T-helper 2 cell (primary cell): ENCODE measurements at regions not wholly inside any gene's neighbourhood (a gene's known extent, or its start where the extent isn't known, plus 50 kb on each side); places are given as distances from the start of the nearest gene placed in this dataset.
"Not testable (repeated sequence)": the region's sequence is repeated elsewhere in the genome, so short reads cannot be mapped to it uniquely, and the experiment has no call there.

Experiments
- DNase-seq, 5 experiments: peaks; one replicate each; pipeline versions ENCODE4 v3.0.0 to v3.0.0-alpha.2; 2012 to 2022

DNA sequence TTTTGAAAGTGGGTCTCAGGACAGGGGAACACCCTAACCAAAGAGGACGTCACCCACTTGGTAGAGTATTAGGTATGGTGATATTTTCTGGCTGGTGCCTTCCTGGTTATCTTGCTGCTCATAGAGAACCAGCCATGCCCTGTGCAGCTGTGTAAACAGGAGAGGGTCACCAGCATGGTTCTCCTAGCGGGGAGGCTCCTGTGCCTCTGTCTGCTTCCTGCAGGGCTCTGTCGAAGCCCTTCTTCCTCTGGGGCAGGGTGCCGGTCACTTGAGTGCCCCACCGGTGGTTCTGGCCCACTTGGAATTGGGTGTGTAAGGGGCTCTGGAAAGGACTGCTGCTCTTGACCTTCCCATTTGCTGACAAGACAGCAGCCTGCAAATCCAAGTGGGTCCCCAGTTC is 80.5 kb upstream of the KCNK12 start:
- DNase-seq: no peak

DNA sequence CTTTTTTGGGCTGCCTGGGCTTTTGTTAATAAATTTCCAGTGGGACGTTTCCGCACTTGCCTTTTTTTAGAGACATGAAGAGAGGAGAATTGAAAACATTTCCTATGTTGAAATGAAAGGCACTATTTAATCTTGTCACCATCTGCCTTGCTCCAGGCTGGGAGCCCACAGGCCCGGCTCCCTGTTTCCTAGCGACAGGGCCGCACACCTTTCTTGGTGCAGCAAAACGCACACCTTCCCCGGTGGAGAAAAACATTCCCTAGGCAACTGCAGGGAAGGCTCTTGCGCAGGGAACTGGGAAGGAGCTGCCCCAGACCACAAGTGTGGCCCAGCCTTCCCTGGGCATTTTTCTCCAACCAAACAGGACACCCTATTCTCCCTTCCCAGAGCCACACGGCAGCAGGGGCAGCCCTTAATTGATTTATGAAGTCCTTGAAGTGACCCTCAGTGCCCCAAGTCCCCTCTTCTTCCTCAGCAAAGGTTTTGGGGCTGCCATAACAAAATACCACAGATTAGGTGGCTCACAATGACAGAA is 79.3 kb upstream of the KCNK12 start:
- no peak for DNase-seq

DNA sequence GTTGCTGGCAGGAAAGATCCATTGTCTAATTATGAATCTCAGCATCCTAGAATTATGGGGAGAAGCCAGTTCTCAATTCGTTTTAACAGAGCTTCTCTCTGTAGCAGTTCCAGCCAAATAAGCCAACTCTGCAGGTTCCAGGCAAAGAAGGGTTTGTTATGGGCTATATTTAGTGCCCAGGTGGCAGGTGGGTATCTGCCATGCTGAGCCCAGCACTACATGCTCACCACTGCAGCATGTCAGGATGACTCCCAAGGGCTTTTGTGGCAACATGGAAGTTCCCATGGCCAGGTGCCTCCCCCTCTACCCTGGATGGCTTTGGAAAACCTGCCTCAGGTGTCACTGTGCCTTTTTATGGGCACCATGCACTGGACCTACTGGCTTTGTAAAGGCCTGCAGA is 74.5 kb upstream of the KCNK12 start:
- no peak for DNase-seq

DNA sequence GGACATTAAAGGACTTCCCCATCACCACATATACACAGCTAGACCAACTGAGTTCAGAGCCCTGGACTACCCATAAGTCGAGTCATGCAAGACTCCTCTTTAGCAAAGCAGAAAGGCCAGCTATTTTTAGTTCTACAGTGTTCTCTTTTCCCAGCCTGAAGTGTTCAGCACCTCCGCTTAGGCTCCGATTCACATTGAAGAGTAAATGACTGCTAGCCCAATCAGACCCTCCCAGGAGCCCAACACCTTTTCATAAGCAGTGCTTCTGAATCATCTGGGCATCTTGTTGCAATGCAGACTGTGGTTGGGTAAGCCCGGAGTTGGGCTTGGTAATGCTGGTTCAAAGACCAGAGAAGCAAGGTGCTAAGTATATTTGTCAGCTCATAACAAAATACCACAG is 73.6 kb upstream of the KCNK12 start:
- DNase-seq: no peak

DNA sequence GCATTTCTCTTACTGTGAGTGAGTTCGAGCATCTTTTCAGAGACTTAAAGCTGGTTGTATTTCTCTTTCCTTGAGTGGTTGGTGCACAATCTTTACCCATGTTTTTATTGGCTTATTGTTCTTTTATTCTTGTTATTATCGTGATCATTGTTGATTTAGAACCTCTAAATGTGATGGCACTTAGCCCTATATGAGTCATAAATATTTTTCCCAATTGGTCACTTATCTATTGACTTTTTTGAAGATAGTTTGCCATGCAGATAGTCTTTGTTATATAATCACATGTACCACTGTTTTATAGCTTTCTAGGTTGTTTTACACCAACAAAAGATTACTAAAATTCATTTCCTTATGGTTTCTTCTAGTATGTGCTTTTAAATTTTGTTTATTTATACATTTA is 70.6 kb upstream of the KCNK12 start:
- no peak for DNase-seq

DNA sequence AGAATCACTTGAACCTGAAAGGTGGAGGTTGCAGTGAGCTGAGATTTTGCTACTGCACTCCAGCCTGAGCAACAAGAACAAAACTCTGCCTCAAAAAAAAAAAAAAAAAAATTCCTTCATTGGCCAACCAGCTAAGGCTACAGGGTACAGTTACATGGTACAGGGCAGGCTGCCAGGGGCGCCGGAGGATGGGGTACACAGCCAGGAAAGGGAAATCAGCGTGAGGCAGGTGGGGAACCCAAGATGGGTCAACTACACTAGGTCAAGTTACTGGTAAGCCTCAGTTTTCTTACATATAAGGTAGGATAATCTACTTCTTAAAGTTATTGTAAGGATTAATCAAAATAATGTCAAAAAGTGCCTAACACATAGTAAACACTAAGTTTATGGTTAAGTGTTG is 69.6 kb upstream of the KCNK12 start:
- DNase-seq: no peak

DNA sequence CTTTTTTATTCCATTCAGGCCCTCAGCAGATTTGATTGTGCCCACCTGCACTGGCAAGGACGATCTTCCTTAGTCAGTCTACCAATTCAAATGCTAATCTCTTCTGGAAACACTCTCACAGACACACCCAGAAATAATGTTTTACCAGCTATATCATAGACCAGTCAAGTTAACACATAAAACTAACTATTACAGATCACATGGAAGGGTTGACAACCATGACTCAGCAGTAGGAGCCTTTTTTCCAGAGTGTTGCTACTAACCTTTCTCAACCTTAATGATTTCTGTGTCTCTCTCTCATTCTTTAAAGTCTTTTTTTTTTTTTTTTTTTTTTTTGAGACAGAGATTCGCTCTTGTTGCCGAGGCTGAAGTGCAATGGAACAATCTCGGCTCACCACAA is 68.7 kb upstream of the KCNK12 start:
- DNase-seq: no peak

DNA sequence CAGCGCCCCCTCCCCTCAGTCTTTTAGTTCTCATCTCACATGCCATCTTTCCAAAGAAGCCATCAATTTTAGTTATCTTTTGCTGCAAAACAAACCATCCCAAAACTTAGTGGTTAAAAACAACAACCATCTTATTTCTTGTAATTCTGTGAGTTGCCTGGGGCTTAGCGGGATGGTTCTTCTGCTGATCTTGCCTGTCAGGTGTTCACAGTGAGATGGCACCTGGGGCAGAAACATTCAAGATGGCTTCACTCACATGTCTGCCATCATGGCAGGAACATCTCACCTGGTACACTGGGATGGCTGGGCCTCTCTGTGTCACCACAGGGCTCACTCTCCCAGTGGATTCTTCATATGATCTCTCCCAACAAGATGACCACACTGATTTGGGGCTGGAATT is 67.6 kb upstream of the KCNK12 start:
- DNase-seq: no peak

DNA sequence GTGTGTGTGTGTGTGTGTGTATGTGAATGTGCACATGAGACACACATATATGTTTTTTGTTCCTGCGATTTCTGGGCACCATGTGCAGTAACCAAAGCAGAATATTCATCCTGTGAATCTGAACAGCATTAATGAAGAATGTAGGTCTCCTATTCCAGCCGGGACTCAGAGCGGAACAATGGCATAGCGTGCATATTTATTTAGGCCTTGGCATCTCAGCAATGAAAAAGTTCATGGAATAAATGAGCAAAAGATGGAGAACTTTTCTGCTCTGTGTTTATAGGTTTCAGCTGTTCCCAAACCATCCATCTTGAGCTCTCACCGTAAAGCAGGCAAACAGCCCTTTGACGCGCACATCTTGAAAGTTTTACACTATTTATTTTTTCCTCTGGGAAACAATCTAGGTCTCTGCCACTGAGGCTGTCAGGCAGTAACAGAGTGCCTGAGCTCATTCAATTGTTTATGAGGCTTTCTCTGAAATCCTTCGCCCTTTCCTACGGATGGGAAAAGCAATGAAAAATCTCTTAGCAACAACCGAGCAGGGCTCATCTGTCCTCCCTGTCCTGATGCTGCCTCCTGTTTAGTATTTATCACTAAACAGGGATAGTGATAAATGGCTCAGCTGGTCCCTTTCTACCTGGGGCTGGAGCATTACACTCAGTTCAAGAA is 65.9 kb upstream of the KCNK12 start:
- DNase-seq: no peak

DNA sequence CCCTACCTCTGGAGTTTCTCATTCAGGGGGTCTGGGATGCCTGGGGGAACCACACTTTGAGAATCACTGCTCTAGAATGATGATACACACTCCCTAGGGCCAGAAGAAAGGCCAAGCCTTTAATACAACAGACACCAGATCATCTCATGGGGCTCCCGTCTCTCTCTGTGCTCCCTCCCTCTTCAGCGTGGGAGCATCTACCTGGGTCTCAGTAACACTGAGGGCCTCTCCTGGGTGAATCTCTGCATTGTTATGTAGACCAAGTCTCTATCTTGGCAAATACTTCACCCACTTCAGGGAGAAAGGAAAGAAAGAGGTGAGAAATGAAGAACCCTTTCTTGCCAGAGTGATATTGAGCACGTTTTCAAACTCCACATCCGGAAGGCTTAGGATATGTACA is 65.4 kb upstream of the KCNK12 start:
- DNase-seq: no peak

DNA sequence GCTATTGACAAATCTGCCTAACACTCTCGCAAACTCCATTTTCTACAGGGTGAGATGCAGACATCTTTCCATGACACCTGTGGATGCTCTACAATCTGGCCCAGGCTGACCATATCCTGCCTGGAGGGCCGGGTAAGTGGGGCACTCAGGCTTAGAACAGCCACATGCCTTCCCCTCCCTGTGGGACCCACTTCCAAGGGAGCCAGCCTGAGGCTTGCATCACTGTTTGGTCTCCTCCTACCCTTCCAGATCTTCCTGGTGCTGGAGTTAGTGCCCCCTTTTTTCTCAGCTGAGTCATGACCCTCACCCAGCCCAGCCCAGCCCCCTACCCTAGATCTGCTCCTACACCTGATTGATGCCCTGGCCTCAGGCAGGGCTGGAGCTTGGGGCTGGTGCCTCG is 62.0 kb upstream of the KCNK12 start:
- no peak for DNase-seq

DNA sequence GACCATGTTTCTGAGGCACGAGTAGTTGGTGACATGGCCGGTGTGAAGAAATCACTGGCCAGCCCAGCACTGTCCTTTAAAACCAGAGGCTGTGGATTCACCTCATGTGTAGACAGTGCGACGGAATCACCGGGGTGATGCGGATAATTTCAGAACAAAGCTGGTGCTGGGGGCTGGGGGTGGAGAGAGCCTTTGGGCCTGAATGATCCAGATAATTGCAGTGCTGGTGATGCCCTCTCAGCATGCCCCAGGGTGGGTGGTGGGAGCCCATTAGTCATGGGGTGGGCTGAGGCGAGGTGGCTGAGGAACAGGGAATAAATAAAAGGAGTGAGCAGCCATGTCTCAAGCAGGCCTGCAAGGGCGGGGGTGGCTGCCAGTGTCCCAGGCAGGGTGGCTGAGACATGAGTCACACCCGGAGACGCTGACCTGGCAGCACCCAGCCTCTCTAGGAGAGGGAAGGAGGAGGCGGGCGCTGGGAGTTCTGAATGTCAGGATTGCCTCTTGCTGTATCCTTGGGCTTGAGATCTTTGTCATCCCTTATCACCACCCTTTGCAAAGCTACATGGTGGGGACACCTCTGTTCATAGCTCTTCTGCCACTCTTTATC is 61.1 kb upstream of the KCNK12 start:
- no peak for DNase-seq

DNA sequence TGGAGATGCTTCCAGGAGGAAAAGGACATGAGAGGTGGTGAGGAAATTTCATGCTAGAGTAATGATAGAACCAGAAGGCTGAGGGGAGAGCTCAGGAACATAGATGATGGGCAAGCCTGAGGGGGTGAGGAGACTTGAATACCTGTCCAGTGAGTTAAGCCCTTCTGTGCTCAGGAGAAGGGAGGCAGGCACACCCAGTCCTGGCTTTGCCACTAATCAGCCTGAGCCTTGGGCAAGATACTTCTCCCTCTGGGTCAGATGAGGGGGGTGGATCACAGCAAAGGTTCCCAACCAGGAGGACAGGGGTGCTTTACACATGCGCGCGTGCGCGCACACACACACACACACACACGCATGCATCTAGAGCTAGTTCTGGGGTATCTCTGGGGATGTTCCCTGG is 60.5 kb upstream of the KCNK12 start:
- no peak for DNase-seq

DNA sequence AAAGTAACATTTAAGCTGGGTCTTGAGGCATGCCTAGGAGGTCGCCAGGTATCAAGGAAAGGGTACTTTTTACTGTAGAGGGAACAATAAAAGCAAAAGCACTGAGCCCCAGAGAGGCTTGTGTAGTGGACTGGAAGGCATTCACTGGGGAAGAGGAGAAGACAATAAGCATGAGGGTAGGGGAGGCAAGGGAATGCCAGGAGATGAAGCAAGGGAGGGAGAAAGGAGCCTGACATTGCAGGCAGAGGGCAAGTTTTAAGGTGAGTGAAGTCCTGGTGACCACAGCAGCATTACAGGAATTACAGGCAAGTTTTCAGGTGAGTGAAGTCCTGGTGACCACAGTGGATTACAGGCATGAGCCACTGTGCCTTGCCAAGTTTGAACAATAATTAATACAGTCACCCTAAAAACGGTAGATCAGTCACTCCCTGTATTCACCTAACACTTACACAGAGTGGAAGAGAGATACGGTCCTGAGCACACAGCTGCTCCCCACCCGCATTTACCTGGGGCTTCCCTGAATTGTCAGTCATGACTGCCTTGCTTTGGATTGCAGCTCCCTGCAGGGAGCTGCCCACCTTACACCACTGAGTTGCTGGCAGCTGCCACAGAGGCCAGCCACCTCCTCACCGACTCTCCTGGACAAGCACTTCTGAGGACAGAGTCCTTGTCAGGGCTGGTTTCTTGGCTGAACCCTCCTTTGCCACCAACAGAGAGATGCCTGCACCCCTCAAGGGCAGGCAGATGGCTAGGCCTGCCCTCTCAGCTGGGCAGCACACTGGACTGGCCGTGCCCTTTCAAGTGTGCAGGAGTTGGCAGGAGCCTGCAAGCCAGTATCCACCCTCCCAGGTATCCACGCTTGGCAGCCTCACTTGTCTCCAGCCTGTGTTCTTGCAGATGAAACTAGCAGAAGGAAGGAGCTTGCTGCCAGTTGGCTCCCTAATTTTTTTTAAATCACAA is 59.0 kb upstream of the KCNK12 start:
- no peak for DNase-seq

DNA sequence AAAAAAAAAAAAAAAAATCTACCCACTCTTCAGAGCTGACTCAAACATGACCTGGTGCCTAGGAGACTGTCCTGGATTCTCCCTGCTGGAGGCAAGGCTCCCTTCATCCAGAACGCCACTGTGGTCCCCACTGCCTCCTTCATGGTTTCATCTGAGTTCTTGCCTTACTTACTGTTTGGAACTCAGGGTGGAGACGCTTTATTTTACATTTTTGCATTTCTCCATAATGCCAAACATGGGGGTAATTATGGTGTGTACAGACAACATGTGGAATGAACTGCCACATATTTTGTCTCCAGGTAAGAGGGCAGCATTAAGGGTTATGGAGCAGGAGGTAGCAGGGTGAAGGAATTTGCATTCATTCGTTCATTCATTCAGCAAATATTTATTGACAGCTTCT is 58.1 kb upstream of the KCNK12 start:
- DNase-seq: no peak

DNA sequence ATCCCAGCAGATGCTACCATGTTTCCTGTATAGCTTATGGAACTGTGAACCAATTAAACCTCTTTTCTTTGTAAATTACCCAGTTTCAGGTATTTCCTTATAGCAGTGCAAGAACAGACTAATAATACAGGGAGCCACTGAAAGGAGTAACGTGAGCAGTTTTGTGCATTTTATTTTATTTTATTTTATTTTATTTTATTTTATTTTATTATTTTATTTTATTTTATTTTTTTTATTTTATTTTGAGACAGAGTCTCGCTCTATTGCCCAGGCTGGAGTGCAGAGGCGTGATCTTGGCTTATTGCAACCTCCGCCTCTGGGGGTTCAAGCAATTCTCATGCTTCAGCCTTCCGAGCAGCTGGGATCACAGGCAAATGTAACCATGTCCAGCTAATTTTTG is 55.9 kb upstream of the KCNK12 start:
- no peak for DNase-seq

DNA sequence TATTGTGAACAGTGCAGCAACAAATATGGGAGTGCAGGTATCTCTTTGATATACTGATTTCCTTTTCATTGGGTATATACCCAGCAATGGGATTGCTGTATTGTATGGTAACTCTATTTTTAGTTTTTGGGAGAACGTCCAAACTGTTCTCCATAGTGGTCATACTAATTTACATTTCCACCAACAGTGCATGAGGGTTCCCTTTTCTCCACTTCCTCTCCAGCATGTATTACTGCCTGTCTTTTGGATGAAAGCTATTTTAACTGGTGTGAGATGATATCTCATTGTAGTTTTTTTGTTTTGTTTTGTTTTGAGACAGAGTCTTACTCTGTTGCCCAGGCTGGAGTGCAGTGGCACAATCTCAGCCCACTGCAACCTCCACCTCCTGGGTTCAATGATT is 52.4 kb upstream of the KCNK12 start:
- DNase-seq: not testable (repeated sequence)

DNA sequence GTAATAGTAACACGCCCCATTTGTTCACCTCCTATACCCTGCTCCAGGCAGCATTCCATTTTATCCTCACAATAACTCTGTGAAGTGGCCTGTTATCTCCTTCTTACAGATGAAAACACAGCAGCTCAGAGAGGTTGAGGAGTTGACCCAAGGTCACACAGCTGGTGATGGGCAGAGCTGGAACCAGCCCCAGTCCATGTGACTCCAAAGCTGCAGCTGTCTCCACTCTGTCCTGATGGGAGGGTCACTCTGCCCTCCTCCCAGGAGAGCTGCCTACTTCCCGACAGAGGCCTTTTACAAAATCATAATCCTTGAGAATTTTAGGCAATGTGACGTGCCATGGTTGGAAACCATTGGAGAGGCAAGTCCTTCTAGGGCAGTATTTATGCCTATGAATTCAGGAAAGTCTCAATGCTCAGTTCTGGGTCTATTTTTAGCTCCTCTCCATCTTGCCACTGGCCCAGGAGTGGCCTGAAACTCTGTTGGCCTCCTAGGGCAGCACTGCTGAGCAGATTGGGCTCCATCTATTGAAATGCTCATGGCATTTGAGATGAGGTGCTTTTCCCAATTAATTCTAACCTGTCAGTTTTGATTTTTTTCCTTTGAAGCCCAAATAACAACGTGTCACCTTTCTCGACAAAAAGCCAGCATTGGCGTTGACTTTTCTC is 50.1 kb upstream of the KCNK12 start:
- DNase-seq: no peak
